ENCODE measurements at regions not wholly inside any gene's neighbourhood (a gene's known extent, or its start where the extent isn't known, plus 50 kb on each side); places are given as distances from the start of the nearest gene placed in this dataset.

- no peak for TF ChIP-seq CTCF (IDR thresholded peaks at IDR 0.05; ENCODE audit: poor library complexity, severe bottlenecking)
- H3K4me1 ChIP-seq (ENCODE audit: insufficient read depth, poor library complexity, severe bottlenecking): no peaks in the 10 kb centered on the region
- H3K9me3 ChIP-seq (ENCODE audit: severe bottlenecking): no peaks in the 10 kb centered on the region
- no peak for ATAC-seq (ENCODE audit: low read depth)
- DNase-seq (ENCODE audit: low spot score): no peak
- no peak overlapping the region for H3K4me3 ChIP-seq (ENCODE audit: severe bottlenecking)
- no peaks in the 10 kb centered on the region for H3K27me3 ChIP-seq (ENCODE audit: insufficient read depth, poor library complexity, severe bottlenecking)
- no peaks in the 10 kb centered on the region for H3K36me3 ChIP-seq (ENCODE audit: low read depth)
- no peak overlapping the region for H3K27ac ChIP-seq (ENCODE audit: poor library complexity, severe bottlenecking)
Observed at GRCh38 chr10:107433605-107434004, 269.1 kb upstream of the SORCS1 start.

- H3K27ac ChIP-seq (ENCODE audit: poor library complexity, severe bottlenecking): no peak overlapping the region
- H3K9me3 ChIP-seq (ENCODE audit: severe bottlenecking): no peaks in the 10 kb centered on the region
- TF ChIP-seq CTCF (IDR thresholded peaks at IDR 0.05; ENCODE audit: poor library complexity, severe bottlenecking): no peak
- no peak overlapping the region for H3K4me3 ChIP-seq (ENCODE audit: severe bottlenecking)
- ATAC-seq (ENCODE audit: low read depth) (no peak), DNase-seq (ENCODE audit: low spot score) (no peak)
- H3K4me1 ChIP-seq (ENCODE audit: insufficient read depth, poor library complexity, severe bottlenecking): no peaks in the 10 kb centered on the region
- H3K36me3 ChIP-seq (ENCODE audit: low read depth): no peaks in the 10 kb centered on the region
- H3K27me3 ChIP-seq (ENCODE audit: insufficient read depth, poor library complexity, severe bottlenecking): no peaks in the 10 kb centered on the region
Observed at GRCh38 chr10:107430446-107430845, 265.9 kb upstream of the SORCS1 start.

- no peak for TF ChIP-seq CTCF (IDR thresholded peaks at IDR 0.05; ENCODE audit: poor library complexity, severe bottlenecking)
- DNase-seq (ENCODE audit: low spot score) (no peak), ATAC-seq (ENCODE audit: low read depth) (no peak)
- H3K27me3 ChIP-seq (ENCODE audit: insufficient read depth, poor library complexity, severe bottlenecking): no peaks in the 10 kb centered on the region
- no peaks in the 10 kb centered on the region for H3K4me1 ChIP-seq (ENCODE audit: insufficient read depth, poor library complexity, severe bottlenecking)
- no peak overlapping the region for H3K27ac ChIP-seq (ENCODE audit: poor library complexity, severe bottlenecking)
- no peaks in the 10 kb centered on the region for H3K9me3 ChIP-seq (ENCODE audit: severe bottlenecking)
- H3K4me3 ChIP-seq (ENCODE audit: severe bottlenecking): no peak overlapping the region
- no peaks in the 10 kb centered on the region for H3K36me3 ChIP-seq (ENCODE audit: low read depth)
Observed at GRCh38 chr10:107427016-107427415, 262.5 kb upstream of the SORCS1 start.

GRCh38 chr10:107425931-107426553, 261.5 kb upstream of the SORCS1 start:
- H3K9me3 ChIP-seq (ENCODE audit: severe bottlenecking): no peaks in the 10 kb centered on the region
- DNase-seq (ENCODE audit: low spot score) (no peak), ATAC-seq (ENCODE audit: low read depth) (no peak)
- H3K4me1 ChIP-seq (ENCODE audit: insufficient read depth, poor library complexity, severe bottlenecking): no peaks in the 10 kb centered on the region
- no peaks in the 10 kb centered on the region for H3K27me3 ChIP-seq (ENCODE audit: insufficient read depth, poor library complexity, severe bottlenecking)
- TF ChIP-seq CTCF (IDR thresholded peaks at IDR 0.05; ENCODE audit: poor library complexity, severe bottlenecking): no peak
- H3K4me3 ChIP-seq (ENCODE audit: severe bottlenecking): no peak overlapping the region
- no peak overlapping the region for H3K27ac ChIP-seq (ENCODE audit: poor library complexity, severe bottlenecking)
- H3K36me3 ChIP-seq (ENCODE audit: low read depth): no peaks in the 10 kb centered on the region

- no peak overlapping the region for H3K4me3 ChIP-seq (ENCODE audit: severe bottlenecking)
- no peaks in the 10 kb centered on the region for H3K4me1 ChIP-seq (ENCODE audit: insufficient read depth, poor library complexity, severe bottlenecking)
- H3K27ac ChIP-seq (ENCODE audit: poor library complexity, severe bottlenecking): no peak overlapping the region
- TF ChIP-seq CTCF (IDR thresholded peaks at IDR 0.05; ENCODE audit: poor library complexity, severe bottlenecking): no peak
- H3K27me3 ChIP-seq (ENCODE audit: insufficient read depth, poor library complexity, severe bottlenecking): no peaks in the 10 kb centered on the region
- H3K9me3 ChIP-seq (ENCODE audit: severe bottlenecking): no peaks in the 10 kb centered on the region
- H3K36me3 ChIP-seq (ENCODE audit: low read depth): no peaks in the 10 kb centered on the region
- no peak for ATAC-seq (ENCODE audit: low read depth)
- no peak for DNase-seq (ENCODE audit: low spot score)
Observed at GRCh38 chr10:107424628-107425027, 260.1 kb upstream of the SORCS1 start.
